HepG2 (cell line): ENCODE measurements at regions not wholly inside any gene's neighbourhood (a gene's known extent, or its start where the extent isn't known, plus 50 kb on each side); places are given as distances from the start of the nearest gene placed in this dataset.

Source experiments
- ATAC-seq: fragments of 200-7000 bp; cut with Tn5 transposase; 3 replicates; pipeline ENCODE4 v1.9.1; 2020; ENCODE audit warnings: mild to moderate bottlenecking, moderate library complexity
- BruUV-seq: library from RNA; stranded (reverse); fragments of 400-500 nt; replicated peaks from 2 replicates; lab custom pipeline; 2021; lab: Mats Ljungman, UMichigan
- CTCF ChIA-PET: fragments of 300-600 bp; formaldehyde crosslinking; extraction: SDS; loops from one replicate; lab custom pipeline; 2021; ENCODE audit warnings: low total read pairs, inconsistent platforms, low intra/inter-chr PET ratio; lab: Yijun Ruan, JAX
- POLR2A ChIA-PET: fragments of 350-600 bp; sonication (Branson Sonifier 250); formaldehyde crosslinking; loops from one replicate; lab custom pipeline; 2020; ENCODE audit warnings: antibody characterized with exemption, inconsistent platforms; lab: Yijun Ruan, JAX
- DNase-seq: peaks from one replicate; pipeline ENCODE4 v3.0.0-alpha.2; 2015; ENCODE audit warnings: low spot score
- FAIRE-seq: peaks from 3 replicates; lab custom pipeline; 2011; peaks lifted over from hg19 to GRCh38; lab: Jason Lieb, UNC
- H2AFZ ChIP-seq: one replicate; pipeline ENCODE4 v1.6.1; 2011; ENCODE audit warnings: low read length, inconsistent platforms
- H3K27ac ChIP-seq: fragments of 300-600 bp; 3 replicates; pipeline ENCODE4 v1.8.0; 2011; ENCODE audit warnings: mixed run types, mild to moderate bottlenecking, mixed read lengths, low read length, inconsistent platforms; ENCODE audit not compliant: insufficient read depth; ENCODE audit errors: extremely low read length
- H3K27me3 ChIP-seq, 2 experiments: fragments of 200-600 bp in 1 of 2; 2 replicates in 1 of 2; 3 replicates in 1 of 2; pipeline versions ENCODE4 v1.6.0 to v1.8.0; 2011; ENCODE audit warnings: low read length in 2 of 2, mild to moderate bottlenecking in 2 of 2, moderate library complexity in 2 of 2, inconsistent platforms in 1 of 2; ENCODE audit not compliant: insufficient read depth in 2 of 2, control insufficient read depth in 1 of 2
- H3K36me3 ChIP-seq, 2 experiments: fragments of 200-600 bp in 1 of 2; replicated peaks in 1 of 2; 2 replicates in 1 of 2; 3 replicates in 1 of 2; pipeline versions ENCODE4 v1.5.1 to v1.8.0; 2011; ENCODE audit warnings: low read length in 2 of 2, inconsistent platforms in 1 of 2; ENCODE audit not compliant: insufficient read depth in 2 of 2, control insufficient read depth in 1 of 2
- H3K4me1 ChIP-seq: 2 replicates; pipeline ENCODE4 v1.5.1; 2012; ENCODE audit warnings: low read length, inconsistent platforms; ENCODE audit not compliant: insufficient read depth
- H3K4me2 ChIP-seq: 2 replicates; pipeline ENCODE4 v1.6.0; 2011; ENCODE audit warnings: low read depth, low read length, inconsistent platforms
- H3K4me3 ChIP-seq, 3 experiments: fragments of 200-600 bp in 1 of 3; sonication (generic), shearing (Covaris generic) in 1 of 3; replicated peaks in 1 of 3; 2 replicates each; pipeline ENCODE4 v1.5.1; 2011 to 2016; ENCODE audit warnings: low read length in 3 of 3, inconsistent platforms in 2 of 3, low read depth in 2 of 3, mild to moderate bottlenecking in 2 of 3, control low read depth in 1 of 3, mixed read lengths in 1 of 3; ENCODE audit not compliant: insufficient read depth in 1 of 3
- H3K79me2 ChIP-seq: one replicate; pipeline ENCODE4 v1.6.1; 2011; ENCODE audit warnings: low read length, inconsistent platforms; ENCODE audit not compliant: insufficient read depth
- H3K9ac ChIP-seq: 2 replicates; pipeline ENCODE4 v1.6.0; 2011; ENCODE audit warnings: mild to moderate bottlenecking, low read depth, low read length, inconsistent platforms; ENCODE audit not compliant: insufficient read depth
- H3K9me3 ChIP-seq: 2 replicates; pipeline ENCODE4 v1.5.1; 2012; ENCODE audit warnings: mild to moderate bottlenecking, low read length
- H4K20me1 ChIP-seq: 2 replicates; pipeline ENCODE4 v1.6.0; 2011; ENCODE audit warnings: inconsistent platforms, mild to moderate bottlenecking, low read length, moderate library complexity; ENCODE audit not compliant: insufficient read depth
- ATF4 ChIP-seq, 2 experiments: fragments of 450-650 bp in 1 of 2; sonication (generic) in 1 of 2; formaldehyde crosslinking; IDR thresholded peaks; 2 replicates each; pipeline versions ENCODE4 v1.5.0 to v1.8.0; 2020 to 2022; ENCODE audit warnings: mild to moderate bottlenecking in 1 of 2, missing genetic modification reagents in 1 of 2
- FOXK2 ChIP-seq: fragments of 450-650 bp; IDR thresholded peaks from 2 replicates; pipeline ENCODE4 v1.6.1; 2016
- MXD1 ChIP-seq: sonication (generic); formaldehyde crosslinking; IDR thresholded peaks from 2 replicates; pipeline ENCODE4 v1.4.0; 2020; ENCODE audit warnings: mild to moderate bottlenecking, missing genetic modification reagents
- MYPOP ChIP-seq: sonication (generic); formaldehyde crosslinking; IDR thresholded peaks from 2 replicates; pipeline ENCODE4 v1.8.1; 2023; ENCODE audit warnings: mild to moderate bottlenecking, moderate library complexity, missing genetic modification reagents
- NBN ChIP-seq: fragments of 450-650 bp; conservative IDR thresholded peaks from 2 replicates; pipeline ENCODE4 v1.6.1; 2017
- NFYB ChIP-seq: sonication (generic); formaldehyde crosslinking; IDR thresholded peaks from 2 replicates; pipeline ENCODE4 v1.4.0; 2020; ENCODE audit warnings: missing genetic modification reagents
- NR2F1 ChIP-seq, 2 experiments: fragments of 450-650 bp in 1 of 2; formaldehyde crosslinking in 1 of 2; IDR thresholded peaks; 2 replicates each; pipeline versions ENCODE4 v1.5.0 to v1.6.1; 2016 to 2020; ENCODE audit warnings: mild to moderate bottlenecking in 1 of 2, missing compliant biosample characterization in 1 of 2, missing genetic modification reagents in 1 of 2, moderate library complexity in 1 of 2
- RFX1 ChIP-seq: fragments of 450-650 bp; IDR thresholded peaks from 2 replicates; pipeline ENCODE4 v1.6.1; 2017
- SMAD1 ChIP-seq: sonication (generic); formaldehyde crosslinking; IDR thresholded peaks from 2 replicates; pipeline ENCODE4 v1.4.0; 2020; ENCODE audit warnings: missing genetic modification reagents, low read depth, mild to moderate bottlenecking, borderline replicate concordance
- ZFAT ChIP-seq: sonication (generic); formaldehyde crosslinking; conservative IDR thresholded peaks from 2 replicates; pipeline ENCODE4 v1.8.1; 2023; ENCODE audit warnings: missing genetic modification reagents, inconsistent platforms
- ZNF234 ChIP-seq: sonication (generic); formaldehyde crosslinking; conservative IDR thresholded peaks from 2 replicates; pipeline ENCODE4 v1.5.1; 2020; ENCODE audit warnings: mild to moderate bottlenecking, missing genetic modification reagents
- ZNF326 ChIP-seq: sonication (generic); formaldehyde crosslinking; IDR thresholded peaks from 2 replicates; pipeline ENCODE4 v1.4.0; 2020; ENCODE audit warnings: missing genetic modification reagents, borderline replicate concordance
- ZNF335 ChIP-seq: sonication (generic); formaldehyde crosslinking; IDR thresholded peaks from 2 replicates; pipeline ENCODE4 v1.4.0; 2020; ENCODE audit warnings: missing genetic modification reagents
- ZNF589 ChIP-seq: sonication (generic); formaldehyde crosslinking; conservative IDR thresholded peaks from 2 replicates; pipeline ENCODE4 v1.8.0; 2022; ENCODE audit warnings: mild to moderate bottlenecking, moderate library complexity, missing genetic modification reagents
- ZNF788 ChIP-seq: sonication (generic); formaldehyde crosslinking; IDR thresholded peaks from 2 replicates; pipeline ENCODE4 v1.5.0; 2020; ENCODE audit warnings: mild to moderate bottlenecking, missing genetic modification reagents, borderline replicate concordance
- ZNF891 ChIP-seq: sonication (generic); formaldehyde crosslinking; IDR thresholded peaks from 2 replicates; pipeline ENCODE4 v1.5.0; 2020; ENCODE audit warnings: mild to moderate bottlenecking, missing genetic modification reagents
- ZSCAN21 ChIP-seq: sonication (generic); formaldehyde crosslinking; IDR thresholded peaks from 2 replicates; pipeline ENCODE4 v1.8.0; 2022; ENCODE audit warnings: mild to moderate bottlenecking, missing genetic modification reagents, moderate library complexity, borderline replicate concordance
- WGBS: methylation state at CpG from one replicate; pipeline ENCODE4 v1.1.6; 2017; ENCODE audit warnings: low lambda C conversion rate; 5-methylcytosine and 5-hydroxymethylcytosine counted together
- in situ Hi-C: cut with HindIII; loops from 2 replicates; pipeline ENCODE4 v1.10.0; 2017; ENCODE audit warnings: low pct_unique_long_range_greater_than_20kb; ENCODE audit not compliant: extremely low pct_ligation_motif_present
- intact Hi-C: fragments of 100-400 bp; cut with micrococcal nuclease; formaldehyde crosslinking; loops from one replicate; pipeline ENCODE4 v1.10.0; 2022; ENCODE audit not compliant: unreplicated experiment

GRCh38 chr13:26459276-26460131, 98.0 kb upstream of the WASF3 start:
- H3K4me3 ChIP-seq, result no peak overlapping the region
- peaks cover 0 to 10% of the 10 kb centered on the region in 2 experiments; a peak in 3 of 5 replicates for H3K27me3 ChIP-seq
- H3K4me2 ChIP-seq, result no peak overlapping the region
- no peak overlapping the region for H3K9ac ChIP-seq
- H3K79me2 ChIP-seq, result no peaks in the 10 kb centered on the region
- FAIRE-seq (no peak), ATAC-seq (no peak), DNase-seq (no peak)
- H3K9me3 ChIP-seq, result no peaks in the 10 kb centered on the region
- in situ Hi-C loops (no loop called here), intact Hi-C loops (no loop called here)
- H3K27ac ChIP-seq, result no peak overlapping the region
- POLR2A ChIA-PET, result no interaction called here
- 27% methylated on average over 8 of the region's 9 CpGs for WGBS
- no peaks in the 10 kb centered on the region for H3K4me1 ChIP-seq
- no peak for TF ChIP-seq FOXK2
- no peak for TF ChIP-seq ZFAT (CRISPR knock-in tag)
- TF ChIP-seq MYPOP (CRISPR knock-in tag), result no peak
- TF ChIP-seq ZNF335 (CRISPR knock-in tag), result no peak
- TF ChIP-seq ZSCAN21 (CRISPR knock-in tag), result no peak
- no peak for TF ChIP-seq ZNF326 (CRISPR knock-in tag)
- no peak for TF ChIP-seq NR2F1 (CRISPR knock-in tag; IDR thresholded peaks at IDR 0.05)
- TF ChIP-seq ZNF891 (CRISPR knock-in tag), result no peak
- no peak for TF ChIP-seq RFX1
- no peak for TF ChIP-seq NBN
- no peak for TF ChIP-seq MXD1 (CRISPR knock-in tag)
- no peak for TF ChIP-seq NFYB (CRISPR knock-in tag)
- no peak for TF ChIP-seq ZNF788
- TF ChIP-seq ZNF234 (CRISPR knock-in tag), result no peak
- TF ChIP-seq SMAD1, result no peak
- TF ChIP-seq ATF4 (CRISPR knock-in tag; IDR thresholded peaks at IDR 0.05), result no peak
- TF ChIP-seq ZNF589 (CRISPR knock-in tag), result no peak
- BruUV-seq, result no TSS peak
- H2AFZ ChIP-seq, result no peak overlapping the region
- H4K20me1 ChIP-seq, result no peaks in the 10 kb centered on the region
- CTCF ChIA-PET, result no interaction called here
- no peaks in the 10 kb centered on the region for H3K36me3 ChIP-seq
